Loucy (cell line): ENCODE measurements at regions not wholly inside any gene's neighbourhood (a gene's known extent, or its start where the extent isn't known, plus 50 kb on each side); places are given as distances from the start of the nearest gene placed in this dataset.
"Not testable (repeated sequence)": the region's sequence is repeated elsewhere in the genome, so short reads cannot be mapped to it uniquely, and the experiment has no call there.

ENCODE experiments used
- H2AFZ ChIP-seq: fragments of 200-600 bp; sonication (generic); 2 replicates; pipeline ENCODE4 v1.6.0; 2016; ENCODE audit warnings: antibody characterized with exemption, mild to moderate bottlenecking, low read length, moderate library complexity
- H3F3A ChIP-seq: fragments of 200-600 bp; 2 replicates; pipeline ENCODE4 v1.6.0; 2016; ENCODE audit warnings: antibody characterized with exemption, low read depth, mild to moderate bottlenecking
- H3K27me3 ChIP-seq: fragments of 200-600 bp; sonication (generic); 2 replicates; pipeline ENCODE4 v1.6.1; 2014; ENCODE audit warnings: low read length, mild to moderate bottlenecking; ENCODE audit not compliant: insufficient read depth, poor library complexity, severe bottlenecking
- H3K36me3 ChIP-seq: fragments of 200-600 bp; sonication (generic); 2 replicates; pipeline ENCODE4 v1.6.1; 2016; ENCODE audit warnings: low read length; ENCODE audit not compliant: insufficient read depth
- H3K4me1 ChIP-seq: fragments of 200-600 bp; sonication (generic); 2 replicates; pipeline ENCODE4 v1.5.1; 2014; ENCODE audit warnings: low read length, mild to moderate bottlenecking; ENCODE audit not compliant: insufficient read depth, poor library complexity, severe bottlenecking
- H3K4me2 ChIP-seq: fragments of 200-600 bp; sonication (generic); 2 replicates; pipeline ENCODE4 v1.6.0; 2014; ENCODE audit warnings: antibody characterized with exemption, low read length, low read depth, mild to moderate bottlenecking; ENCODE audit not compliant: poor library complexity, severe bottlenecking
- H3K4me3 ChIP-seq: fragments of 200-600 bp; sonication (generic); 2 replicates; pipeline ENCODE4 v1.5.1; 2014; ENCODE audit warnings: low read length, mild to moderate bottlenecking, mixed read lengths; ENCODE audit not compliant: poor library complexity, severe bottlenecking
- H3K79me2 ChIP-seq: fragments of 200-600 bp; sonication (generic); 2 replicates; pipeline ENCODE4 v1.6.1; 2014; ENCODE audit warnings: low read length; ENCODE audit not compliant: insufficient read depth
- H3K9ac ChIP-seq: fragments of 200-600 bp; sonication (generic); 2 replicates; pipeline ENCODE4 v1.6.0; 2014; ENCODE audit warnings: mild to moderate bottlenecking, low read depth, low read length, moderate library complexity; ENCODE audit not compliant: poor library complexity, severe bottlenecking
- H3K9me2 ChIP-seq: fragments of 200-600 bp; sonication (generic); replicated peaks from 2 replicates; pipeline ENCODE4 v1.6.1; 2016; ENCODE audit warnings: low read depth, low read length, mixed read lengths
- H3K9me3 ChIP-seq: fragments of 200-600 bp; sonication (generic); 2 replicates; pipeline ENCODE4 v1.6.1; 2014; ENCODE audit warnings: mild to moderate bottlenecking, antibody characterized with exemption, low read length, low read depth; ENCODE audit not compliant: insufficient read depth
- H4K20me1 ChIP-seq: fragments of 200-600 bp; sonication (generic); 2 replicates; pipeline ENCODE4 v1.6.0; 2014; ENCODE audit warnings: antibody characterized with exemption, low read length, mild to moderate bottlenecking; ENCODE audit not compliant: insufficient read depth, poor library complexity, severe bottlenecking
- EZH2phosphoT487 ChIP-seq: fragments of 200-600 bp; IDR thresholded peaks from 2 replicates; pipeline ENCODE4 v1.6.1; 2018; ENCODE audit warnings: antibody characterized with exemption, mild to moderate bottlenecking, moderate library complexity, borderline replicate concordance
- TF ChIP-seq, protein P1 (sequence below): fragments of 200-600 bp; sonication (generic); conservative IDR thresholded peaks from 2 replicates; pipeline ENCODE4 v1.5.1; 2014; ENCODE audit warnings: mild to moderate bottlenecking, antibody characterized with exemption, low read length

DNA sequence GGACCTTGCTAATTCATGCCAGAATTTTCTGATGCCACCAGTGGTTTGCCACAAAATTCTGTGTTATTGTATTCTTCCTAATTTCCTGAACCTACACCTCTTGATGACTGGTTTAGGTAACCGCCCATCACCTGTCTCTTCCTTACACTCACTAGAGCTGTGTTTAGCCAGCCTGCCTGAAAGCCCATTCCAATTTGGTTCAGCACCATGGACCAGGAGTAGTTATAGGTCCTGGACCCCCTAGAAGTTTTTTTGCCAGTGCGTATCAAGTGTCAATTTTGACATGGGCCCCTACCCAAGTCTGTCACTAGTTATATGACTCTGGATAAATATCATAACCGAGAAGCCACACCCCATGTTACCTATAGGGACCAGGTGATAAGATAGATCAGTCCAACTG, 94.0 kb upstream of the NAP1L1 start:
- Histone ChIP-seq H3K4me2 (no peak overlapping the region), H4K20me1 (no peaks in the 10 kb centered on the region), H3K36me3 (no peaks in the 10 kb centered on the region), H2AFZ (no peak overlapping the region), H3K4me1 (no peaks in the 10 kb centered on the region), H3K9me3 (no peaks in the 10 kb centered on the region), H3K27me3 (no peaks in the 10 kb centered on the region), H3K79me2 (no peaks in the 10 kb centered on the region), H3K9me2 (no peaks in the 10 kb centered on the region), H3K4me3 (no peak overlapping the region), H3K9ac (no peak overlapping the region), H3F3A (no peaks in the 10 kb centered on the region)
- TF ChIP-seq, protein P1, sequence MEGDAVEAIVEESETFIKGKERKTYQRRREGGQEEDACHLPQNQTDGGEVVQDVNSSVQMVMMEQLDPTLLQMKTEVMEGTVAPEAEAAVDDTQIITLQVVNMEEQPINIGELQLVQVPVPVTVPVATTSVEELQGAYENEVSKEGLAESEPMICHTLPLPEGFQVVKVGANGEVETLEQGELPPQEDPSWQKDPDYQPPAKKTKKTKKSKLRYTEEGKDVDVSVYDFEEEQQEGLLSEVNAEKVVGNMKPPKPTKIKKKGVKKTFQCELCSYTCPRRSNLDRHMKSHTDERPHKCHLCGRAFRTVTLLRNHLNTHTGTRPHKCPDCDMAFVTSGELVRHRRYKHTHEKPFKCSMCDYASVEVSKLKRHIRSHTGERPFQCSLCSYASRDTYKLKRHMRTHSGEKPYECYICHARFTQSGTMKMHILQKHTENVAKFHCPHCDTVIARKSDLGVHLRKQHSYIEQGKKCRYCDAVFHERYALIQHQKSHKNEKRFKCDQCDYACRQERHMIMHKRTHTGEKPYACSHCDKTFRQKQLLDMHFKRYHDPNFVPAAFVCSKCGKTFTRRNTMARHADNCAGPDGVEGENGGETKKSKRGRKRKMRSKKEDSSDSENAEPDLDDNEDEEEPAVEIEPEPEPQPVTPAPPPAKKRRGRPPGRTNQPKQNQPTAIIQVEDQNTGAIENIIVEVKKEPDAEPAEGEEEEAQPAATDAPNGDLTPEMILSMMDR, result no peak
- no peak for TF ChIP-seq EZH2phosphoT487

DNA sequence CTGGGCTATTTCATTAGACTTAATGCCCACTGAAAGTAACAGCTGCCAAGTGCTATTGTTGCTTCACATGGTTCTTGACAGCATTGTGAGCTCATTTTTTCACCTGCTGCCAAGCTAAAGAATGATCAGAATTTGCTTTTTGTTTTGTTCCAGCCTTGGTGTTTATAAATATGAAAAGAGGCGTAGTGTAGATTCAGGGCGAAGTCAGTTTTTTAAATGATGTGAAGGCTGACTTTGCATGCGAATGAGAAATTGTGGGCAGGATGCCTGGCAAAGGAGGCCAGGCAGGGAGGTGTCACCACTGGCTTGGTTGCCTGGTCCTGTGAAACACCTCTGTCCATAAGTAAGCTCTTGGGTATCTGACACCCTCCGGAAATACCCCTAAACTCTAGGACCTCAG, 93.3 kb upstream of the NAP1L1 start:
- Histone ChIP-seq H3K4me3 (no peak overlapping the region), H2AFZ (no peak overlapping the region), H3K4me2 (no peak overlapping the region), H4K20me1 (no peaks in the 10 kb centered on the region), H3K27me3 (no peaks in the 10 kb centered on the region), H3K79me2 (no peaks in the 10 kb centered on the region), H3K9me3 (no peaks in the 10 kb centered on the region), H3K9me2 (no peaks in the 10 kb centered on the region), H3F3A (no peaks in the 10 kb centered on the region), H3K4me1 (no peaks in the 10 kb centered on the region), H3K9ac (no peak overlapping the region), H3K36me3 (no peaks in the 10 kb centered on the region)
- TF ChIP-seq, protein P1, result no peak

DNA sequence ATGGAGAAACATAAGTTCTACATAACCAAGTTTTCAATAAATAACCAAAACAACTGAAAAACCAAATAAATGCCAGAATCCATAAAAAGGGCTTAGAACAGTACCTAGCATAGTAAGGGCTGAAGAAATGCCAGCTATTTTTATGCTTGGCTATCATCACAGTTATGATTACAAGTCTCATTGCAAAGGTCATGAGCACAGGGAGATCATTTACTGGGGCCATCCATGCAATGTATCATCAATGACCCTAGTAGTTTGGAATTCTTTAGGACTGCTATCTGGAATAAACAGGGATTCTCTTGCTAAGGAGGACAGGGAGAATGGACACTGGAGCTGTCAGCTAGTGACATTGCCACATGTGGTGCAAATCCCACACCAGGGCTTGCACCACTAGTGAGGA, 92.5 kb upstream of the NAP1L1 start:
- no peak overlapping the region for H2AFZ ChIP-seq
- H3K27me3 ChIP-seq, result no peaks in the 10 kb centered on the region
- H3K9me2 ChIP-seq, result no peaks in the 10 kb centered on the region
- no peaks in the 10 kb centered on the region for H3K9me3 ChIP-seq
- H3K4me1 ChIP-seq, result no peaks in the 10 kb centered on the region
- no peaks in the 10 kb centered on the region for H3K36me3 ChIP-seq
- H3K4me2 ChIP-seq, result no peak overlapping the region
- no peaks in the 10 kb centered on the region for H3K79me2 ChIP-seq
- H3K9ac ChIP-seq, result no peak overlapping the region
- no peaks in the 10 kb centered on the region for H3F3A ChIP-seq
- no peak overlapping the region for H3K4me3 ChIP-seq
- TF ChIP-seq, protein P1, result no peak
- no peak for TF ChIP-seq EZH2phosphoT487
- H4K20me1 ChIP-seq, result no peaks in the 10 kb centered on the region

DNA sequence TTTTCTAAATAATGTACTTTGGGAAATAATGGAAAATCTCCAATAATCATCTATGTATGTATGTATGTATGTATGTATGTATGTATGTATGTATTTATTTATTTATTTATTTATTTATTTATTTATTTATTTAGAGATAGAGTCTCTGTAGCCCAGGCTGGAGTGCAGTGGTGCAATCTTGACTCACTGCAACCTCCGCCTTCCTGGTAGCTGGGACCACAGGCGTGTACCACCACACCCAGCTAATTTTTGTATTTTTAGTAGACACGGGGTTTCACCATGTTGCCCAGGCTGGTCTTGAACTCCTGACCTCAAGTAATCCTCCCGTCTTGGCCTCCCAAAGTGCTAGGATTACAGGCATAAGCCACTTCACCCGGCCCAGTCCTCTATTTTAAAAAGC, 91.5 kb upstream of the NAP1L1 start:
- not testable (repeated sequence) for H3K9me2 ChIP-seq, H3K9ac ChIP-seq, H3K4me3 ChIP-seq, H2AFZ ChIP-seq, H3K27me3 ChIP-seq, H3K4me2 ChIP-seq, H3K36me3 ChIP-seq, H3K9me3 ChIP-seq, H3K79me2 ChIP-seq, H3F3A ChIP-seq, H3K4me1 ChIP-seq, H4K20me1 ChIP-seq
